GM06990 (cell line): ENCODE measurements at regions not wholly inside any gene's neighbourhood (a gene's known extent, or its start where the extent isn't known, plus 50 kb on each side); places are given as distances from the start of the nearest gene placed in this dataset.

Experiments used
- DNase-seq: peaks from one replicate; pipeline ENCODE4 v3.0.0-alpha.2; 2011; ENCODE audit not compliant: insufficient read length; ENCODE audit errors: extremely low read depth
- H3K27me3 ChIP-seq: replicated peaks from 2 replicates; pipeline ENCODE4 v1.6.0; 2011; ENCODE audit warnings: low read length; ENCODE audit not compliant: control insufficient read depth, insufficient read depth
- H3K36me3 ChIP-seq: 2 replicates; pipeline ENCODE4 v1.5.1; 2011; ENCODE audit warnings: low read length; ENCODE audit not compliant: control insufficient read depth, insufficient read depth
- H3K4me3 ChIP-seq: replicated peaks from 2 replicates; pipeline ENCODE4 v1.5.1; 2011; ENCODE audit warnings: low read depth, mild to moderate bottlenecking, control low read depth, low read length
- CTCF ChIP-seq: IDR thresholded peaks from 2 replicates; pipeline ENCODE4 v1.5.1; 2011; ENCODE audit warnings: low read length, control low read depth, mild to moderate bottlenecking, inconsistent platforms; ENCODE audit not compliant: insufficient read depth, poor library complexity, severe bottlenecking

DNA sequence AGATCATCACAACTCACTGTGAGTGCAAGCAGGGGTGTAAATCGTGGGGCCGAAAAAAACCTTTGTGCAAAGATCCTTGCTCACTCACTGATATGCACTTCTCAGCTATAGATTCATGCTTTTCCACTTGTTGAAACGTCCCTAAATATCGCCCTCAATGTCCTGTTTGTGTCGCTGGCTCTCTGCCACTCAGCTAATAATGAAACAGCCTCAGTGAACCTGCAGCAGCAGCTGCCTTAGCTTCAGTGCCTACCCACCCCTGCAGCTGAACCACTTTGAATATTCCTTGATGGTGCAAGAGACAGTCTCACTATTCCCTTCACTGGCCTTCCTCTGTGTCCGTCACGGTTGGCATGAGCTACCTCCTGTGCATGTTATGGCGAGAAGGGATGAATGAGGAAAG is 128.9 kb upstream of the NAA20 start:
- DNase-seq = no peak
- Histone ChIP-seq H3K4me3 (no peak overlapping the region), H3K27me3 (no peaks in the 10 kb centered on the region; the same call in 1 of the 2 replicates)

DNA sequence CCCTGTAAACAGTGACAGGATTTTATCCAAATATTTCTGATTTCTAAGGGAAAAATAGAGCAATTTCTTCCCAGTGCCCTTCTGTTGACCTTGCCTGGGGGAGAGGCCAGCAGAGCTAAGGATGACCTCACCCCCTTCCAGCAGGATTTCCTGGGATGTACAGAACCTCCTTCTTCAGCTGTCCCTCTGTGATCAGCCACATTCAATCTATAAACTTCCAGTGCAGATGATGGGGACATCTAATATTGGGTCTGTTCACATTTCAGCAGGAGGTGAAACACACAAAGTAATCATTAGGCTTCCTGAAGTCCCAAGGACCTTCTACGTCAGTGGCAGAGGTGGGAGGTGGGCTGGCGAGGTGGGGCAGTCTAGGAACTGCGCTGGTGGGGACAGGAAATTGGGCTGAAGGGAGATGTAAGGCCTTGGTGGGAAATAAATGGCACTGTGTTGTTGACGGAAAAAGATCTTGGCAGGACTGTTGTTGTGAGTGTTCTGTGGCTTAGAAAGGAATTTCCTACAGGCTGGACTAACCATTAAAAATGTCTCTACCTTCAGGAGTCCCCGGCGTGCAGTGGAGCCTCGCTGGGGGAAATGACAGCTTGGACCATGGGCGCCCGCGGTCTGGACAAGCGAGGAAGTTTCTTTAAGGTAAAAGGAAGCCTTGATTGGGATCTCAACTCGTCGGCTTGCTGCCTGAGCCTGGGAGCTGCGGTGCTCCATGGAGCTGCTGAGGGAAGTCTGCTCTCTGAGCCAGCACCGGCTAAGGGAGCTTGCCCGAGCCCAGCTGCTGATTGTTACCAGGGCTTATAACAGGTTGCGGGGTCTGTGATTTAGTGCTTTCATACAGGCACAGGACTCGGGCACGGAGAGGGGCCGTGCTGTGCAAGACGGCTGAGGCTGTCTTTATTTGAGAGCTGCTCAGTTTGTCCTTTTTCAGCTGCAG is 127.9 kb upstream of the NAA20 start:
- Histone ChIP-seq H3K4me3 (no peak overlapping the region), H3K27me3 (no peaks in the 10 kb centered on the region; the same call in 1 of the 2 replicates), H3K36me3 (no peaks in the 10 kb centered on the region)
- no peak for DNase-seq
- no peak for TF ChIP-seq CTCF

More for the DNA sequence above, 128.9 kb upstream of the NAA20 start:
- no peak for TF ChIP-seq CTCF
- no peaks in the 10 kb centered on the region for H3K36me3 ChIP-seq

DNA sequence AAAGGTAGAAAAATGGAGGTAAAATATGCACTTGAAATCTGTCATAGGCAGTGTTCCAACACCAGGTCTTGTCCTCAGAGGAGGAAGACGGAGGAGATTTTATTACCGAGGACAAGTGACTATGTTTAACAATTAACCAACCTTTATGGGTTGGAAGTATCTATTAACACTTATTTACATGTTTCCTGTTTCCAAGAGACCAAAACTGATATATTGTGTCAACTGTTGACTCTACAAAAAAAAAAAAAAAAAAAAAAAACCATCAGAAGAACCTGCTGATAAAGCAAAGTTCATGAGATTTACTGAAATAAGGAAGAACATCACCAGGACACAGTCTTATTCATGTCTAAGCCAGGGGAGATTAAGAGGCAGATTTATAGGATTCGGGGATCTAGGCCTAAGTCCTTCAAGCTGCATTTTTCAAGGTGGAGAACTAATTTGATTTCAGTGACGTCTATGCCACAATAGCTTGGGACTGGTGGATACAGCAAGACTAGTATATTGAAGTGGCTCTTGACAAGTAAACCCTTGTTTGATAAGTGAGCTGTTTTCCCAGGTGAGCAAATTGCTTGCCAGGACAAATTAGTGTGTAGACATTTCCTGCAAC is 126.6 kb upstream of the NAA20 start:
- no peaks in the 10 kb centered on the region; the same call in 1 of the 2 replicates for H3K27me3 ChIP-seq
- TF ChIP-seq CTCF = no peak
- H3K36me3 ChIP-seq = no peaks in the 10 kb centered on the region
- no peak for DNase-seq
- no peak overlapping the region for H3K4me3 ChIP-seq

- TF ChIP-seq CTCF = no peak
- H3K27me3 ChIP-seq = no peaks in the 10 kb centered on the region; the same call in 1 of the 2 replicates
- no peak overlapping the region for H3K4me3 ChIP-seq
- DNase-seq = no peak
- no peaks in the 10 kb centered on the region for H3K36me3 ChIP-seq
Observed at GRCh38 chr20:19893356-19893755, 123.8 kb upstream of the NAA20 start.

DNA sequence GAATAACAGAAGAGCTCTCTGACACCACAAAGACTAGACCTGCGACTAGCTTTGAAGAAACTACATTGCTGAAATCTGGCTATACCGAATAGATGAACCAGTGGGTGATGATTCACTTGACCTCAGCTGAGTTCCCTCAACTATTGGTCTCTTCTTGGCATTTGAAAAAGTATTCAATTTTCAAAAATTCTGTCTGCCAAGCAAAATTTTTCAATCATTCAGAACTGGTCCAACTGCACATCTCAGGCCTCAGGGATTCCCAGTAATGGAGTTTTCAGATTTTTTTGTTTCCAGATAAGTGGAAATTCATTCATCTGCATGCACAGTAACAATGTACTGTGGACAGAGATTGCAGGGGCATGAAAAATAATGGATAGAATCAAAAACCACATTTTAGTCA is 121.4 kb upstream of the NAA20 start:
- no peak for TF ChIP-seq CTCF
- H3K36me3 ChIP-seq = no peaks in the 10 kb centered on the region
- no peak overlapping the region for H3K4me3 ChIP-seq
- no peaks in the 10 kb centered on the region; the same call in 1 of the 2 replicates for H3K27me3 ChIP-seq
- DNase-seq = no peak
